Ovary (tissue), 3 donors: ENCODE measurements at regions not wholly inside any gene's neighbourhood (a gene's known extent, or its start where the extent isn't known, plus 50 kb on each side); places are given as distances from the start of the nearest gene placed in this dataset.

Source experiments
- CTCF ChIP-seq, 3 donors: fragments of 450-650 bp in 2 of 3; fragments of 200-600 bp in 1 of 3; IDR thresholded peaks; one replicate each; pipeline versions ENCODE4 v1.5.1 to v1.8.0; 2016 to 2022; ENCODE audit warnings: antibody characterized with exemption in 3 of 3, mild to moderate bottlenecking in 1 of 3
- EP300 ChIP-seq: sonication (generic); formaldehyde crosslinking; IDR thresholded peaks from one replicate; pipeline ENCODE4 v1.6.1; 2017; ENCODE audit warnings: antibody characterized with exemption
- donor health status: DM: no; HTN: no; CAD: no.

- TF ChIP-seq CTCF (IDR thresholded peaks at IDR 0.05) (no peak), EP300 (no peak)
Measured at GRCh38 chr20:7428946-7429345, 511.3 kb downstream of the HAO1 start.
